AG10803 (cell line): ENCODE measurements at regions not wholly inside any gene's neighbourhood (a gene's known extent, or its start where the extent isn't known, plus 50 kb on each side); places are given as distances from the start of the nearest gene placed in this dataset.

Experiments
- DNase-seq: peaks from one replicate; pipeline ENCODE4 v3.0.0; 2010; ENCODE audit warnings: low read depth
- H3K4me3 ChIP-seq: 2 replicates; pipeline ENCODE4 v1.5.1; 2011; ENCODE audit warnings: mild to moderate bottlenecking, low read length, control low read depth
- CTCF ChIP-seq: conservative IDR thresholded peaks from 2 replicates; pipeline ENCODE4 v1.5.1; 2011; ENCODE audit warnings: mild to moderate bottlenecking, low read length, control low read depth, inconsistent platforms

DNA sequence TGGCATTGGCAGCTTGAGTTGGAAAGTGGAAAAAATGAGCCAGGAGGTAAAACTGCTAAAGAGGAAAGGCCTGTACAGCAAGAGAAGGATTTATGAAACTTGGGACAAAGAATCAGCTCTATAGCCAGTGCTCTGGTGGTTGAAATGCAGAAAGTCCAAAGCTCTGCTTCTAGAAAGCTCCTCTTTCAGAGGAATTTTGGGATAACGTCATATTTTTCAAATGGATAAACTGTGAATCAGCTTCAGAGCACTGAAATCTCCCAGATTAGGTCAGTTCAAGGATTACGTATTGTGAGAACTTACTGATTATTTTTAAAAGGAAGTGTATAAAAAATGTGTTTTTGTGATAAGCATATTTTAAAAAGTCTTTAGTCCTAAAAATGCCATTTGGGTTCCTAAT lies 203.1 kb upstream of the CNOT2 start:
- no peak for TF ChIP-seq CTCF

GRCh38 chr12:70042675-70043074 lies 200.6 kb upstream of the CNOT2 start:
- no peak for DNase-seq
- no peak for TF ChIP-seq CTCF

More for the DNA sequence above, 203.1 kb upstream of the CNOT2 start:
- DNase-seq, result peak; percentile 4
- no peak overlapping the region for H3K4me3 ChIP-seq

DNA sequence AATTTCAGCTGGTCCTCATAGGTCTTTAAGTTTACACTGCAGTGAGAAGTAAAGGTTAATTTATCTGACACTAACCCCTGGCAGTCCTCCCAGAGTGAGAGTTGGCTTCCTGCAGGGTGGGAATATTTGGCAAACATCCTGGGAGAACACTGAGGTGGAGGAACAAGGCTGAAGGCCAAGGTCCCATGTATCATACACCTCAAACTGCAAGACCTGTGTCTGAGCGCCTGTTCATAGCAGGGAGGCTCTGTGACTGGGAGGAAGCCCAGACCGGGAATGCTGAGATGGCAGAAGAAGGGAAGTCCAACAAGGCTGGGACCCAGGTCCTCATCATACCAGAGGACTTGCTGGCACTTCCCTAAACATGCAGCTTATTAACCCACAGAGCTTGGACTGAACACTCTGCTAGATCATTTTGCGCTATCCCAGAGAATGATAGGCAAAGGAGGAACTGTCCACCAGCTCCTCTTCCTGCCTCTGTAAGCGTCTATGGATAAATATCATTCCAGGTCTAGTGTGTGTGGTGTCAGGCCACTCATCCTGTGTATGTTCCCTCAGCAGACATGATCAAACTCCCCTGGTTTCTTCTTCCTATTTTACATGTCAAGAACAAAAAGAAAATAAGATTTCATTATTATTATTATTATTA lies 199.6 kb upstream of the CNOT2 start:
- H3K4me3 ChIP-seq, result no peak overlapping the region
- no peak for TF ChIP-seq CTCF
- no peak for DNase-seq

More at GRCh38 chr12:70042675-70043074, 200.6 kb upstream of the CNOT2 start:
- no peak overlapping the region for H3K4me3 ChIP-seq

DNA sequence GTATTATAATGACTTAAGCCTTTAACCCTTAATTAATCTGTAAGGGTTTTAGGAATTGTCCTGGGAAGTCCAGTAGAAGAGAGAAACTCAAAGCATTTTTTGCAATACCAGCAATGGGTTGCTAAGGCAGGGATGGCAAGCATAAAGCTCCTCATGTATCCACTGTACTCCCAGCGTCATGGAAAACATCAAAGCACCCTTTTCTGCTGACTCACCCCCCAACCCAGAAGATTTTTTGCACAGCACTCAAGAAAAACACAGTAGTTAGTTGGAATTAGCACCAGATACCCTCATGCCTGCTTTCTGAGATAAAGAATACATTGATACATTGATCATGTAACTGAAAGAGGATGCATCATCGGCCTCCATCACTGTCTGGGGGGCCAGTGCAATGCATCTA lies 199.1 kb upstream of the CNOT2 start:
- TF ChIP-seq CTCF, result no peak
- no peak for DNase-seq

GRCh38 chr12:70045036-70045435 lies 198.2 kb upstream of the CNOT2 start:
- TF ChIP-seq CTCF, result no peak
- H3K4me3 ChIP-seq, result no peak overlapping the region
- DNase-seq, result peak; percentile 45

More for the DNA sequence above, 199.1 kb upstream of the CNOT2 start:
- no peak overlapping the region for H3K4me3 ChIP-seq

GRCh38 chr12:70045514-70045913 lies 197.7 kb upstream of the CNOT2 start:
- no peak for TF ChIP-seq CTCF
- DNase-seq, result no peak
- no peak overlapping the region for H3K4me3 ChIP-seq

GRCh38 chr12:70048521-70049250 lies 194.5 kb upstream of the CNOT2 start:
- H3K4me3 ChIP-seq, result no peak overlapping the region
- TF ChIP-seq CTCF, result no peak
- DNase-seq, result no peak
